ENCODE measurements at regions not wholly inside any gene's neighbourhood (a gene's known extent, or its start where the extent isn't known, plus 50 kb on each side); places are given as distances from the start of the nearest gene placed in this dataset.
A peak's percentile ranks its signal among the peaks of the same experiment; 100 is the strongest.

DNA sequence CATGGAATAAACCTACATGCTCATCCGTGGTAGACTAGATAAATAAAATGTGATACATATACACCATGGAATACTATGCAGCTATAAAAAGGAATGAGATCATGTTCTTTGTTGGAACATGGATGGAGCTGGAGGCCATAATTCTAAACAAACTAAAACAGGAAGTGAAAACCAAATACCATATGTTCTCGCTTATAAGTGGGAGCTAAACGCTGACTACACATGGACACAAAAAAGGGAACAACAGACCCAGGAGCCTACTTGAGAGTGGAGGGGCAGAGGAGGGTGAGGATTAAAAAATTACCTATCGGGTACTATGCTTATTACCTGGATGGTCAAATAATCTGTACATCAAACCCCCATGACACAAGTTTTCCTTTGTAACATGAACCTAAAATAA is 68.7 kb upstream of the SEC61G start:
- H3K27me3 Mint-ChIP-seq (ENCODE audit: low read depth) = no peaks in the 10 kb centered on the region
- no peak overlapping the region for H3K27ac Mint-ChIP-seq (ENCODE audit: unreplicated experiment)
- no peak overlapping the region for H3K4me3 Mint-ChIP-seq (ENCODE audit: unreplicated experiment)
- no peak for DNase-seq (ENCODE audit: low spot score)
- H3K9me3 Mint-ChIP-seq (ENCODE audit: low read depth) = peaks cover 13% of the 10 kb centered on the region
- peaks cover 13% of the 10 kb centered on the region for H3K4me1 Mint-ChIP-seq (ENCODE audit: low read depth)
- no peaks in the 10 kb centered on the region for H3K36me3 Mint-ChIP-seq (ENCODE audit: low read depth)
- TF ChIP-seq, protein P1, sequence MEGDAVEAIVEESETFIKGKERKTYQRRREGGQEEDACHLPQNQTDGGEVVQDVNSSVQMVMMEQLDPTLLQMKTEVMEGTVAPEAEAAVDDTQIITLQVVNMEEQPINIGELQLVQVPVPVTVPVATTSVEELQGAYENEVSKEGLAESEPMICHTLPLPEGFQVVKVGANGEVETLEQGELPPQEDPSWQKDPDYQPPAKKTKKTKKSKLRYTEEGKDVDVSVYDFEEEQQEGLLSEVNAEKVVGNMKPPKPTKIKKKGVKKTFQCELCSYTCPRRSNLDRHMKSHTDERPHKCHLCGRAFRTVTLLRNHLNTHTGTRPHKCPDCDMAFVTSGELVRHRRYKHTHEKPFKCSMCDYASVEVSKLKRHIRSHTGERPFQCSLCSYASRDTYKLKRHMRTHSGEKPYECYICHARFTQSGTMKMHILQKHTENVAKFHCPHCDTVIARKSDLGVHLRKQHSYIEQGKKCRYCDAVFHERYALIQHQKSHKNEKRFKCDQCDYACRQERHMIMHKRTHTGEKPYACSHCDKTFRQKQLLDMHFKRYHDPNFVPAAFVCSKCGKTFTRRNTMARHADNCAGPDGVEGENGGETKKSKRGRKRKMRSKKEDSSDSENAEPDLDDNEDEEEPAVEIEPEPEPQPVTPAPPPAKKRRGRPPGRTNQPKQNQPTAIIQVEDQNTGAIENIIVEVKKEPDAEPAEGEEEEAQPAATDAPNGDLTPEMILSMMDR (IDR thresholded peaks at IDR 0.05) = no peak

DNA sequence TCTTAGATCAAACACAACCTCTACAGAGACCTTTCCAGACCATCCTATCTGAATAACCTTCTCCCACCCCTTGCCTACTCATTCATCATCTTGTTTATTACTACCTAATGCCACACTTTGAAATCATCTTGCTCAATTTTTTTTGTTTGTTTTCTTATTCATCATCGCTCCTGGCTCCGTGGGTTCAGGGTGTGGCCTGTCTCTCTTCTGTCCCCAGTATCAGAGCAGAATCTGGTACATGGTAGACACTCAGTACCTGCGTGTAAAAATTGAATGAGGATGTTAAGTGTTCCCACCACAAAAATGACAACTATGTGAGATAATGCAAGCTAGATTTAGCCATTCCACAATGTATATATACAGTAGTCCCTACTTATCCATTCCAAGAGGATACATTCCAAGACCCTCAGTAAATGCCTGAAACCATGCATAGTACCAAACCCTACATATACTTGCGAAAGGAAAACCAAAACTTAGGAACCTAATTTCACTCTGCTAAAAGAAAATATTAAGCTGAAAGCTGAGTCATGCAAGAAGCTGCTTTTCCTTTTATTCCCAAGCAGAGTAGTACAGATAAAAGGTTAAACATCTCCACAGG is 72.1 kb upstream of the SEC61G start:
- TF ChIP-seq, protein P1 (IDR thresholded peaks at IDR 0.05) = no peak
- Mint-ChIP-seq H3K9me3 (ENCODE audit: low read depth) (peaks cover 13% of the 10 kb centered on the region), H3K4me3 (ENCODE audit: unreplicated experiment) (no peak overlapping the region), H3K27ac (ENCODE audit: unreplicated experiment) (peak overlapping the region; percentile 24), H3K4me1 (ENCODE audit: low read depth) (peaks cover 13% of the 10 kb centered on the region), H3K36me3 (ENCODE audit: low read depth) (no peaks in the 10 kb centered on the region), H3K27me3 (ENCODE audit: low read depth) (no peaks in the 10 kb centered on the region)
- DNase-seq (ENCODE audit: low spot score) = no peak

DNA sequence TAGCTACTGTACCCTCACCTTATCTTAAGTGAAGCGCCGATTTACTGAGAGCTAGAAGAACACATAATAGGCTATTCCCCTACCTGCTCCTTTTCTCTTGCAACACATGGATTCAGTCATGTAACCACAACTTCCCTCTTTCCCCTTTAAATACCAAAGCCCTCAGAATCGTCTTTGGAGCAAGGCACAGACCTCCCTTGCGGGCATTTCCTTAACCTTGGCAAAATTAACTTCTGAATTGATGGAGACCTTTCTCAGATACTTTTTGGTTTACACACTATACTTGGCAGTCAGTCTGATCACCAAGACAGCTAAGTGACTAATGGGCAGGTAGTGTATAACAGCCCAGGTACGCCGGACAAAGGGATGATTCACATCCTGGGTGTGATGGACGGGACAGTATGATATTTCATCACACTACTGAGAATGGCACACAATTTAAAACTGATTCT is 72.7 kb upstream of the SEC61G start:
- TF ChIP-seq, protein P1 (IDR thresholded peaks at IDR 0.05) = no peak
- Mint-ChIP-seq H3K4me1 (ENCODE audit: low read depth) (peaks cover 14% of the 10 kb centered on the region), H3K36me3 (ENCODE audit: low read depth) (no peaks in the 10 kb centered on the region), H3K27me3 (ENCODE audit: low read depth) (no peaks in the 10 kb centered on the region), H3K4me3 (ENCODE audit: unreplicated experiment) (no peak overlapping the region), H3K27ac (ENCODE audit: unreplicated experiment) (no peak overlapping the region), H3K9me3 (ENCODE audit: low read depth) (peaks cover 13% of the 10 kb centered on the region)
- DNase-seq (ENCODE audit: low spot score) = no peak

DNA sequence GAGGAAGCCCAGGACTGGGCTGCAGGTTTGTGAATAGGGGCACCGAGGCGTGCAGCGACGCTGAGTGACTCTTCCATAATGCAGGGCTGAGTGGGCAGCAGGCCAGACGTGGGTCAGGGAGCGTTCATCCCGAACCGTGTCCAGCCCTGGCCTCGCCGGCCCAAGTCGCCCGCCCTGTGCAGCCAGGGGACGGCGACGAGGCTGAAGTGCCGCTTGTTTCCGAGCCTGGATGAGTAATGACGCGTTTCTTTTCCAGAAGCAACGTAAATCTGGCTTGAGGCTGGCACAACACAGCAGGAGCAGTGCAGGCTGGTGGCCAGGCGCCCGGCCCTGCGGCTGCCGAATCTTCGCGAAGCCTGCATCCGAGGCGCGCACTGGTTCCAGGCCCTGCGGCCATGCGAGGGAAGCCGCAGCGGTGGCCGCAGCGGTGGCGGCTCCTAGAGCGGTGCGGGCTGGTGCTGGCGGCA is 74.0 kb upstream of the SEC61G start:
- Mint-ChIP-seq H3K4me3 (ENCODE audit: unreplicated experiment) (no peak overlapping the region), H3K27me3 (ENCODE audit: low read depth) (no peaks in the 10 kb centered on the region), H3K9me3 (ENCODE audit: low read depth) (peaks cover 4% of the 10 kb centered on the region), H3K4me1 (ENCODE audit: low read depth) (peaks cover 27% of the 10 kb centered on the region), H3K27ac (ENCODE audit: unreplicated experiment) (no peak overlapping the region), H3K36me3 (ENCODE audit: low read depth) (no peaks in the 10 kb centered on the region)
- TF ChIP-seq, protein P1 (IDR thresholded peaks at IDR 0.05) = no peak
- DNase-seq (ENCODE audit: low spot score) = no peak

DNA sequence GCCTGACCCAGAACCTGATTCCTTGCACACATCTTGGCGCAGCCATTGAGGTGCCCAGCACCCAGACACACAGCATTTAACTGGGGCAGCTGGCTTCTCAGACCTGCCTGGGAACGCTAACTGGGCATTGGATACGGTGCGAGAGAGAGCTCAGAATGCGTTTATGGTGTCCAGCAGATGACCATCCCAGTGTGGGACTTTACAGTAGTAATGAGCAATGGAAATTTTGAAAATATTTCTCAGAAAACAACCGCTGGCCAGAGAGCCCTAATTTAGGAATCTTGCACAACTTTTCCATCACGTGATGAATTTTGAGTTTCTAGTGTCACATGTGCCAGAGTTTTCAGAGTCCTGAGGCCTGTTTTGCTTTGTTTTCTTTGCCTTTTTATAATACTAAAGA is 78.2 kb upstream of the SEC61G start:
- Mint-ChIP-seq H3K9me3 (ENCODE audit: low read depth) (no peaks in the 10 kb centered on the region), H3K4me1 (ENCODE audit: low read depth) (peaks cover 49% of the 10 kb centered on the region), H3K27ac (ENCODE audit: unreplicated experiment) (peak overlapping the region; percentile 13), H3K27me3 (ENCODE audit: low read depth) (no peaks in the 10 kb centered on the region), H3K4me3 (ENCODE audit: unreplicated experiment) (no peak overlapping the region), H3K36me3 (ENCODE audit: low read depth) (no peaks in the 10 kb centered on the region)
- TF ChIP-seq, protein P1 (IDR thresholded peaks at IDR 0.05) = no peak
- DNase-seq (ENCODE audit: low spot score) = no peak
